Smooth muscle cell (in vitro differentiated cells): ENCODE measurements at regions not wholly inside any gene's neighbourhood (a gene's known extent, or its start where the extent isn't known, plus 50 kb on each side); places are given as distances from the start of the nearest gene placed in this dataset.

Experiments used
- DNase-seq: peaks from one replicate; lab custom pipeline; 2025; ENCODE audit not compliant: unreplicated experiment; lab: John Stamatoyannopoulos, UW
- H2AFZ ChIP-seq: fragments of 200-600 bp; sonication (generic); 2 replicates; pipeline ENCODE4 v1.6.0; 2016; ENCODE audit warnings: antibody characterized with exemption, low read depth, mild to moderate bottlenecking
- H3F3A ChIP-seq: fragments of 200-600 bp; sonication (generic); 2 replicates; pipeline ENCODE4 v1.6.0; 2017; ENCODE audit warnings: antibody characterized with exemption, low read depth
- H3K27ac ChIP-seq: fragments of 200-600 bp; sonication (generic); 2 replicates; pipeline ENCODE4 v1.5.1; 2016; ENCODE audit warnings: low read depth, mild to moderate bottlenecking
- H3K27me3 ChIP-seq: fragments of 200-600 bp; sonication (generic); 2 replicates; pipeline ENCODE4 v1.6.1; 2016; ENCODE audit warnings: low read depth, mild to moderate bottlenecking
- H3K36me3 ChIP-seq: fragments of 200-600 bp; sonication (generic); 2 replicates; pipeline ENCODE4 v1.5.1; 2016; ENCODE audit warnings: low read depth
- H3K4me1 ChIP-seq: fragments of 200-600 bp; sonication (generic); 2 replicates; pipeline ENCODE4 v1.5.1; 2016; ENCODE audit warnings: low read depth
- H3K4me2 ChIP-seq: fragments of 200-600 bp; sonication (generic); 2 replicates; pipeline ENCODE4 v1.6.0; 2016; ENCODE audit warnings: mild to moderate bottlenecking
- H3K4me3 ChIP-seq: fragments of 200-600 bp; sonication (generic); 2 replicates; pipeline ENCODE4 v1.5.1; 2016; ENCODE audit warnings: mild to moderate bottlenecking
- H3K79me2 ChIP-seq: fragments of 200-600 bp; sonication (generic); 2 replicates; pipeline ENCODE4 v1.6.0; 2016; ENCODE audit warnings: low read depth, mild to moderate bottlenecking
- H3K9ac ChIP-seq: fragments of 200-600 bp; sonication (generic); 2 replicates; pipeline ENCODE4 v1.6.0; 2016; ENCODE audit warnings: low read depth
- H3K9me3 ChIP-seq: fragments of 200-600 bp; sonication (generic); replicated peaks from 2 replicates; pipeline ENCODE4 v1.5.1; 2016; ENCODE audit warnings: low read depth
- H4K20me1 ChIP-seq: fragments of 200-600 bp; sonication (generic); 2 replicates; pipeline ENCODE4 v1.6.0; 2016; ENCODE audit warnings: low read depth
- WGBS: methylation state at CpG from one replicate; pipeline ENCODE4 v1.1.7; 2016; ENCODE audit warnings: low lambda C conversion rate; 5-methylcytosine and 5-hydroxymethylcytosine counted together
- TF ChIP-seq, protein P1 (sequence below): fragments of 200-600 bp; sonication (generic); IDR thresholded peaks from 2 replicates; pipeline ENCODE4 v1.5.1; 2017; ENCODE audit warnings: borderline replicate concordance, mild to moderate bottlenecking, antibody characterized with exemption; ENCODE audit not compliant: insufficient read depth, poor library complexity, severe bottlenecking

DNA sequence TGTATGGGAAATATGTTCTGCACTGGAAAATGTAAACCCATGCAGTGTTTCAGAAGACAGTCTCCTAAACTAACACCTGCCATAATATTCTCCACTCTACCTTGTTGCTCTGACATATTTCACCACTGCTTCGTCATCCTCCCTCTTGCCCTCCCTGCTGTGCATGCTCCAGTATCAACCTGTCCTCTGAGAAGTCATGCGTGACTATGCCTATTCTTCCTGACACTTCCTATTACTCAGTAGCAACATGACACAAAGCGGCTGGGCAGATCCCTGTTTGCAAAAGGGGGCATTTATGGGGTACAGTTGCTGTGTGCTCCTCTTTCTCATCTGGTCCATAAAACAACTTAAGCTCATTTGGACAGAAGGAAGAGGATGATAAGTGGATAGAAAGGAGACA lies 805.6 kb upstream of the EEF2KMT start:
- Histone ChIP-seq H3K79me2 (no peaks in the 10 kb centered on the region), H3K4me3 (no peak overlapping the region), H3K9me3 (no peaks in the 10 kb centered on the region), H3K27ac (no peak overlapping the region), H3K4me2 (no peak overlapping the region), H3F3A (no peaks in the 10 kb centered on the region), H3K4me1 (no peaks in the 10 kb centered on the region), H3K36me3 (no peaks in the 10 kb centered on the region), H4K20me1 (no peaks in the 10 kb centered on the region), H3K27me3 (no peaks in the 10 kb centered on the region), H3K9ac (no peak overlapping the region), H2AFZ (no peak overlapping the region)
- no peak for DNase-seq
- TF ChIP-seq, protein P1, sequence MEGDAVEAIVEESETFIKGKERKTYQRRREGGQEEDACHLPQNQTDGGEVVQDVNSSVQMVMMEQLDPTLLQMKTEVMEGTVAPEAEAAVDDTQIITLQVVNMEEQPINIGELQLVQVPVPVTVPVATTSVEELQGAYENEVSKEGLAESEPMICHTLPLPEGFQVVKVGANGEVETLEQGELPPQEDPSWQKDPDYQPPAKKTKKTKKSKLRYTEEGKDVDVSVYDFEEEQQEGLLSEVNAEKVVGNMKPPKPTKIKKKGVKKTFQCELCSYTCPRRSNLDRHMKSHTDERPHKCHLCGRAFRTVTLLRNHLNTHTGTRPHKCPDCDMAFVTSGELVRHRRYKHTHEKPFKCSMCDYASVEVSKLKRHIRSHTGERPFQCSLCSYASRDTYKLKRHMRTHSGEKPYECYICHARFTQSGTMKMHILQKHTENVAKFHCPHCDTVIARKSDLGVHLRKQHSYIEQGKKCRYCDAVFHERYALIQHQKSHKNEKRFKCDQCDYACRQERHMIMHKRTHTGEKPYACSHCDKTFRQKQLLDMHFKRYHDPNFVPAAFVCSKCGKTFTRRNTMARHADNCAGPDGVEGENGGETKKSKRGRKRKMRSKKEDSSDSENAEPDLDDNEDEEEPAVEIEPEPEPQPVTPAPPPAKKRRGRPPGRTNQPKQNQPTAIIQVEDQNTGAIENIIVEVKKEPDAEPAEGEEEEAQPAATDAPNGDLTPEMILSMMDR, result no peak
- WGBS, result 75% methylated on average over 3 of the region's 3 CpGs

GRCh38 chr16:5900046-5900445 lies 802.5 kb upstream of the EEF2KMT start:
- Histone ChIP-seq H3K9ac (no peak overlapping the region), H3K27me3 (no peaks in the 10 kb centered on the region), H3K36me3 (no peaks in the 10 kb centered on the region), H3K9me3 (no peaks in the 10 kb centered on the region), H3K4me3 (no peak overlapping the region), H3K4me2 (no peak overlapping the region), H3K79me2 (no peaks in the 10 kb centered on the region), H3K4me1 (no peaks in the 10 kb centered on the region), H3F3A (no peaks in the 10 kb centered on the region), H4K20me1 (no peaks in the 10 kb centered on the region), H2AFZ (no peak overlapping the region), H3K27ac (no peak overlapping the region)
- WGBS, result 64% methylated on average over 2 of the region's 2 CpGs
- TF ChIP-seq, protein P1, result no peak
- DNase-seq, result no peak

- Histone ChIP-seq H2AFZ (no peak overlapping the region), H3K4me2 (no peak overlapping the region), H3K27me3 (no peaks in the 10 kb centered on the region), H3K9ac (no peak overlapping the region), H4K20me1 (no peaks in the 10 kb centered on the region), H3K4me3 (no peak overlapping the region), H3K27ac (no peak overlapping the region), H3K4me1 (no peaks in the 10 kb centered on the region), H3K9me3 (no peaks in the 10 kb centered on the region), H3K79me2 (no peaks in the 10 kb centered on the region), H3K36me3 (no peaks in the 10 kb centered on the region), H3F3A (no peaks in the 10 kb centered on the region)
- TF ChIP-seq, protein P1, result no peak
- no peak for DNase-seq
- WGBS, result 53% methylated on average over 5 of the region's 5 CpGs
Measured at GRCh38 chr16:5895976-5896375, 798.4 kb upstream of the EEF2KMT start.

DNA sequence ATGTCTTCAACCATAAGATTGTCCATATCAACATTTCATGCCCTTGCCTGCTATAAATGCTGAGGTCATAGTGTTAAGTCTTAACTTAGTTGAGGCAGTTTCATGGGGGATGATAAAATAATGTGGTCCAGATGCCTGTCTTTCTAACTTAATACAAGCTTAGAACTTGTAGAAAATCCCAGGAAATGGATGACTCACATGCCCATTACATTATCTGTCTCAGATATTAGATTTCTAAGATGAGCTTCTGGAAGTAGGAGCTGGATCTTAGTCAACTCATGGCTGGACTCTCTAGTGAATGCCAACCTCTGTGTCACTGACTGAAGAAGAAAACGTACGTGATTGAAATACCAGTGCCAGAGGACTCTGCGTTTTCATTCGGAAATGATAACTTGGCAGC lies 797.5 kb upstream of the EEF2KMT start:
- Histone ChIP-seq H3K4me2 (no peak overlapping the region), H3K27me3 (no peaks in the 10 kb centered on the region), H3K4me1 (no peaks in the 10 kb centered on the region), H3K79me2 (no peaks in the 10 kb centered on the region), H3K27ac (no peak overlapping the region), H3K36me3 (no peaks in the 10 kb centered on the region), H2AFZ (no peak overlapping the region), H3K4me3 (no peak overlapping the region), H4K20me1 (no peaks in the 10 kb centered on the region), H3F3A (no peaks in the 10 kb centered on the region), H3K9me3 (no peaks in the 10 kb centered on the region), H3K9ac (no peak overlapping the region)
- WGBS, result 61% methylated on average over 4 of the region's 4 CpGs
- DNase-seq, result no peak
- TF ChIP-seq, protein P1, result no peak
